Activated CD4-positive, alpha-beta memory T cell treated with anti-CD3 and anti-CD28 coated beads, Interleukin-2, amount 10 ng/mL, durations not matched to agents 7 days and 5 days (primary cell): ENCODE measurements at regions not wholly inside any gene's neighbourhood (a gene's known extent, or its start where the extent isn't known, plus 50 kb on each side); places are given as distances from the start of the nearest gene placed in this dataset.
A peak's percentile ranks its signal among the peaks of the same experiment; 100 is the strongest.

Source experiments
- CTCF ChIA-PET: fragments of 350-600 bp; sonication (Branson Sonifier 250); formaldehyde crosslinking; loops from one replicate; lab custom pipeline; 2021; ENCODE audit warnings: antibody characterized with exemption, inconsistent platforms; lab: Charles Lee
- POLR2A ChIA-PET: fragments of 350-600 bp; sonication (Branson Sonifier 250); formaldehyde crosslinking; loops from one replicate; lab custom pipeline; 2021; ENCODE audit warnings: antibody characterized with exemption; lab: Charles Lee
- DNase-seq: peaks from one replicate; pipeline ENCODE4 v3.0.0-alpha.2; 2020
- H3K27ac Mint-ChIP-seq: one replicate; pipeline ENCODE4 v1.8.0; 2021; ENCODE audit warnings: mild to moderate bottlenecking, mixed read lengths
- H3K27me3 Mint-ChIP-seq: one replicate; pipeline ENCODE4 v1.8.0; 2021; ENCODE audit warnings: mixed read lengths
- H3K36me3 Mint-ChIP-seq: one replicate; pipeline ENCODE4 v1.8.0; 2021; ENCODE audit warnings: low read depth, mixed read lengths
- H3K4me1 Mint-ChIP-seq: one replicate; pipeline ENCODE4 v1.8.0; 2021; ENCODE audit warnings: mixed read lengths
- H3K4me3 Mint-ChIP-seq: one replicate; pipeline ENCODE4 v1.8.0; 2021; ENCODE audit warnings: mild to moderate bottlenecking, mixed read lengths
- H3K9me3 Mint-ChIP-seq: one replicate; pipeline ENCODE4 v1.8.0; 2021; ENCODE audit warnings: mixed read lengths

DNA sequence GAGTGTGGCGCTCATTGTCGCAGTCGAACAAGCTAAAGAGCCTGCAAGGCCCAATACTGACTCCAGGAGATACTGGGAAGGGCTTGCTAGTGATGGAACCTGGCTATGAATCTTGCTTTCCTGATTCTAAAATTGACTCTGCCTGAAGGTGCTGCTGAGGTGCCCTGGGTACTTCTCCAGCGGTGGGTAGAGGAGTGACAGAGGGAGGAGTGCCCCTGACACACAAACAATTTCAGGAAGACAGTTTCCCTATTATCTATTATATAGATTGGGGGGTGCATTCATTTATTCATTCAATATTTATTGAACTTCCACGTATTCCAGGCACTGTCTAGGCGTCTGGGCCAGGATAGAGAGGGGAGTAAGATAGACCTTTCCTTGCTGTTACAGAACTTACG lies 339.2 kb upstream of the GATB start:
- DNase-seq: peak; percentile 33
- CTCF ChIA-PET: interaction anchor here (0.9 to 2.4 kb wide), 3 partner anchors 10 to 540 kb away, joined by 3 to 6 read pairs (median 4); no protein-coding TSS in a partner anchor
- H3K4me3 Mint-ChIP-seq: peak overlapping the region; percentile 66
- H3K27me3 Mint-ChIP-seq: no peaks in the 10 kb centered on the region
- peaks cover 24% of the 10 kb centered on the region for H3K36me3 Mint-ChIP-seq
- H3K9me3 Mint-ChIP-seq: no peaks in the 10 kb centered on the region
- POLR2A ChIA-PET: interaction anchor here (0.8 to 3.0 kb wide), 17 partner anchors 9 to 680 kb away, joined by 3 to 29 read pairs (median 5); partner anchors contain the start of genes ARFIP1, FBXW7 and TIGD4
- peak overlapping the region; percentile 100 for H3K27ac Mint-ChIP-seq
- peaks cover 82% of the 10 kb centered on the region for H3K4me1 Mint-ChIP-seq

DNA sequence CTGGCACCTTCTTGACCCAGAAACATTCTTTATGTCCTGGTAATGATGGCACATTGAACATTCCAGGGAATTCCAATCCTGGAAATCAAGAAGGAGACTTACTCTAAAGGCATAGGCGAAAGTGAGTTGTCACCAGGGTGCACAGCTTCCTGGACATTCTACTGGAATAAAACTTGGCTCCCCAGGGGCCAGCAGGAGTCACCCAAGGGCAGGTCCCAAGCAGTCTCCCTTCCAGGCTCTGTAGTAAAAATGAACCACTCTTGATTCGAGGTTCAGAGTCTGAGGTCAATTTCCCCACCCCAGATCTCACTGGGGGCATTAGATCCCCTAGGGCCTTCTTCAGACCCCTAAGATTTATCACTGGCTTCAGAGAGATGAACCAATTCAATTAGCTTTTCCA lies 338.7 kb upstream of the GATB start:
- POLR2A ChIA-PET: interaction anchor here (1.0 to 3.0 kb wide), 7 partner anchors 9 to 437 kb away, joined by 3 to 21 read pairs (median 7); partner anchors contain the start of gene FBXW7

DNA sequence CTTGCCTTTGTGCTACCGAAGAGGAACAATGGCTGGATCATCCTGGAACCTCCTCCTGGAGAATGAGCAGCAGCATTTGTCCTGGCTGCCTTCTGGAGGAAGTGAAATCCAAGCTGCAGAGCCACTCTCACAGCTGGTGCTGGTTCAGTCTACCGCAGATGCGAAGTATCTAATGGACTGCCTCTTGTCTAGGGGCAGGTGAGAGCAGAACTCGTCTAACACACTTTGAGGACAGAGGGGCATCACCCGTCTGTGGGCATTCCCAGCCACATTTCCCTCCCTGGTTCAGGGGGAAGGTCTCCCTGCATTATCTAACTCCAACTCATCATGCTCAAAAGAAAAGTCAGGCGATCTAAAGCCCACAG lies 338.2 kb upstream of the GATB start:
- POLR2A ChIA-PET: interaction anchor here (1.0 to 3.0 kb wide), 3 partner anchors 20 to 437 kb away, joined by 5 to 21 read pairs (median 12); partner anchors contain the start of gene FBXW7
- H3K27ac Mint-ChIP-seq: peak overlapping the region; percentile 100
- H3K9me3 Mint-ChIP-seq: no peaks in the 10 kb centered on the region
- no peak overlapping the region for H3K4me3 Mint-ChIP-seq
- peaks cover 90% of the 10 kb centered on the region for H3K4me1 Mint-ChIP-seq
- H3K36me3 Mint-ChIP-seq: peaks cover 27% of the 10 kb centered on the region
- CTCF ChIA-PET: interaction anchor here (2.4 kb wide), 1 partner anchor 9 kb away, joined by 6 read pairs; no protein-coding TSS in a partner anchor
- no peaks in the 10 kb centered on the region for H3K27me3 Mint-ChIP-seq
- DNase-seq: no peak

More for the DNA sequence above, 338.7 kb upstream of the GATB start:
- Mint-ChIP-seq H3K27me3 (no peaks in the 10 kb centered on the region), H3K27ac (peak overlapping the region; percentile 100), H3K4me3 (no peak overlapping the region), H3K9me3 (no peaks in the 10 kb centered on the region), H3K4me1 (peaks cover 85% of the 10 kb centered on the region), H3K36me3 (peaks cover 24% of the 10 kb centered on the region)
- no peak for DNase-seq
- CTCF ChIA-PET: interaction anchor here (2.4 kb wide), 1 partner anchor 9 kb away, joined by 6 read pairs; no protein-coding TSS in a partner anchor

DNA sequence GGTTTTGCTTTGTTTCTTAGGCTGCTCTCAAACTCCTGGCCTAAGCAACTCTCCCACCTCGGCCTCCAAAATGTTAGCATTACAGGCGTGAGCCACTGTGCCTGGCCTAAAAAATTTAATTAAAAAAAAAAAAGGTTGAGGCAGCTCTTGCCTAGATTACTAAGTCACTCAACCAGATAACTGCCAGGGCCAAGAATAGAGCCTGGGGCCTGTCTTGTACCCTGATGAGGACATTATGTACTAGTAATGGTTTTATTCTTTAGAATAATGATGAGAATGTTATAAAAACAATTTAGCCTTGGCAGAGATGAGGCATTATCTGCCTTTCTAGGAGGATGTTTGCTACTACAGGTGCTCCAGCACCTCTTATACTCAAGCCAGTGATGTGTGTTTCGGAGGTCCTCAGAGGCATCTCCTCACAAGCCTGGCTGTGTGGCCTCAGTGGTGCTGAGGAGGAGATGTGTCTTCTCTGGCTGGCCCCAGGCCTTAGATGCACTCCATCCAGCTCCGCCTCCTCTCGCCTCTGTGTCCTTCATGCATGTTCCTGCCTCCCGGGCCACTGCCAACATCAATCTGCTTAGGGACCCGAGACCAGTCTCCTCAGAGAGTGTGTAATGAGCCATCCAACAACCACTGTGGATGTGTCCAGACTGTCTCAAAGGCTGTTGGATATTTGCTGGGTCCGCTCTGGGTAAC lies 337.7 kb upstream of the GATB start:
- H3K27me3 Mint-ChIP-seq: no peaks in the 10 kb centered on the region
- DNase-seq: no peak
- no peak overlapping the region for H3K4me3 Mint-ChIP-seq
- ChIA-PET POLR2A (no interaction called here), CTCF (interaction anchor here (2.4 kb wide), 1 partner anchor 8 kb away, joined by 6 read pairs; no protein-coding TSS in a partner anchor)
- H3K27ac Mint-ChIP-seq: peak overlapping the region; percentile 100
- H3K4me1 Mint-ChIP-seq: peaks cover 85% of the 10 kb centered on the region
- peaks cover 27% of the 10 kb centered on the region for H3K36me3 Mint-ChIP-seq
- no peaks in the 10 kb centered on the region for H3K9me3 Mint-ChIP-seq

DNA sequence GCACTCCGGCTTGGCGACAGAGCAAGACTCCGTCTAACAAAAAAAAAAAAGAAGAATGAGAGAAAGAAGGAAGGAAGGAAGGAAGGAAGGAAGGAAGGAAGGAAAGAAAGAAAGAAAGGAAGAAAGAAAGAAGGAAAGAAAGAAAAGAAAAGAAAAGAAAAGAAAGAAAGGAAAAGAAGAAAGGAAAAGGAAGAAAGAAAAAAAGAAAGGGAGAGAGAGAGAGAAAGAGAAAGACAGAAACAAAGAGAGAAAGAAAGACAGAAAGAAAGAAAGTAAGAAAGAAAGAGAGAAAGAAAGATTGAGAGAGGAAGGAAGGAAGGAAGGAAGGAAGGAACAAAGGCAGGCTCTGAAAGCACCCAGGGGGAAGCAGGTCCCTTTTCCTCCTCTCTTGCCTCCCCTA lies 336.6 kb upstream of the GATB start:
- ChIA-PET CTCF (no interaction called here), POLR2A (no interaction called here)
- no peak for DNase-seq
- no peaks in the 10 kb centered on the region for H3K27me3 Mint-ChIP-seq
- no peaks in the 10 kb centered on the region for H3K9me3 Mint-ChIP-seq
- H3K36me3 Mint-ChIP-seq: peaks cover 19% of the 10 kb centered on the region
- no peak overlapping the region for H3K4me3 Mint-ChIP-seq
- H3K4me1 Mint-ChIP-seq: peaks cover 75% of the 10 kb centered on the region
- peak overlapping the region; percentile 25 for H3K27ac Mint-ChIP-seq

DNA sequence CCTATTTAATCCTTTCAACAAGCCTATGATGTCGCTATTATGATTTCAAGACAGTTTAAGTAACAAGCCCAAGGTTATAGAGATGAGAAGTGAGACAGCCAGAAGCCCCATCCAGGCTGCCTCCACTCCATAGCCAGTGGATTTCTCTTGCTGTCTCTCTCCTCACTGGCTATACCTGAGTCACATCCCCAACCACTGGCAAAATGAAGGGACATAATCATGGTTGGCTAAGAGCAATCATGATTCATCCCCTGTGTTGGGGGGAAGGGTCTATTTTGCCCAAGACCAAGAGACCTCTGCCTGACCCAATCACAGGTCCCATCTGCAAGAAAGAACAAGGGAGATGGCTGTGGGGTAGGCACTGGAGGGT lies 334.9 kb upstream of the GATB start:
- CTCF ChIA-PET: no interaction called here
- Mint-ChIP-seq H3K4me1 (peaks cover 59% of the 10 kb centered on the region), H3K27ac (no peak overlapping the region), H3K4me3 (no peak overlapping the region), H3K36me3 (peaks cover 11% of the 10 kb centered on the region), H3K27me3 (no peaks in the 10 kb centered on the region), H3K9me3 (no peaks in the 10 kb centered on the region)
- DNase-seq: no peak
- POLR2A ChIA-PET: no interaction called here

DNA sequence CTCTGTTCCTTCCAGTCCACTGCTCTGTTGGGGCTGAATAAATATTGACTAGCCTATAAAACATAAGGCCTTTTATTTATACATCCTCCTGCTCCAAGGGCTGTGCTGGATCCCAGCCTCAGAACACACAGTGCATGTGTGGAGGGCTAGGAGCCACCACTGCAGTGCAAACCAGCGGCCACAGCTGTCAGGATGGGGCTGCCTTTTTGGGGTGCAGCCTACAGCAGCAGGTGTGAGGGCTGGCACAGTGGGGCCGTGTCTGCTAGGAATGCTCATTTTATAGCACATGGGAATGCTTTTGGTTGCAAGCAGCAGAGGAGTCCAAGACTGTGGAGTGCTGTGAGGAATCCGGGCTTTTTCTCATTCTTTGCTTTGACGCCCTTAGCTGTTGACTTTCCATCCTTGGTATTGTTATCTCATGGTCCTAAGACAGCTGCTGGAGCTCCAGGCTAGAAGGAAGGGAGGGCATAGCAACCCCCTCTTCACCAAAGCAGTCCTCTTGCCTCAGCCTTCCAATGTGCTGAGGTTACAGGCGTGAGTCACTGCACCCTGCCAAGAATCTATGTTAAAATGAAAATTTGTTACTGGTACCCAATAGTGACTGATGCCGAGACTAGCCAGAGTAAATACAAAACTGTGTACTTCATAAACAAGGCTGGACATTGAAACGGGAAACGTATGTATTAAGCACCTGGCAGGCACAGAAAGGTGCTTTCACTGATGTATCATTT lies 334.3 kb upstream of the GATB start:
- no peaks in the 10 kb centered on the region for H3K27me3 Mint-ChIP-seq
- no peak for DNase-seq
- ChIA-PET CTCF (no interaction called here), POLR2A (no interaction called here)
- no peak overlapping the region for H3K27ac Mint-ChIP-seq
- no peak overlapping the region for H3K4me3 Mint-ChIP-seq
- H3K9me3 Mint-ChIP-seq: no peaks in the 10 kb centered on the region
- H3K4me1 Mint-ChIP-seq: peaks cover 56% of the 10 kb centered on the region
- peaks cover 11% of the 10 kb centered on the region for H3K36me3 Mint-ChIP-seq

DNA sequence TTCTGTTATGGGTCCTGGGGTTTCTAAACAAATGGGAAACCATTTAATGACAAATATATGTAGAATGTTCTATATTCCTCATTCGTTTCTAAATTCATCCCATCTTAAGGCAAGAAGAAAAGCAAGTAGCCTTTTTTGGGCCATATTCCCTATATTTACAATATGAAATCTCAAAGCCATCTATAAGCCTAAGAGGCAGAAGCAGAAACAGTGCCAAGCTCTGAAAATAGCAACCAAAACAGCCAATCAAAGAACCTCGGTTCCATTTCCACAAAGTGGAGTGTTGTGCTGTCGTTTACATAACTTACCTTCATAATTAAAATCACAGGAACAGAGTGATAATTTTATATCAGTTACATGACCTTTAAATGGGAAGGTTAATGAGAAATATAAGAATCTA lies 330.6 kb upstream of the GATB start:
- Mint-ChIP-seq H3K27ac (no peak overlapping the region), H3K4me1 (peaks cover 33% of the 10 kb centered on the region), H3K4me3 (no peak overlapping the region), H3K27me3 (no peaks in the 10 kb centered on the region), H3K36me3 (peaks cover 4% of the 10 kb centered on the region), H3K9me3 (no peaks in the 10 kb centered on the region)
- POLR2A ChIA-PET: interaction anchor here (1.2 kb wide), 1 partner anchor 9 kb away, joined by 7 read pairs; no protein-coding TSS in a partner anchor
- CTCF ChIA-PET: no interaction called here
- no peak for DNase-seq

DNA sequence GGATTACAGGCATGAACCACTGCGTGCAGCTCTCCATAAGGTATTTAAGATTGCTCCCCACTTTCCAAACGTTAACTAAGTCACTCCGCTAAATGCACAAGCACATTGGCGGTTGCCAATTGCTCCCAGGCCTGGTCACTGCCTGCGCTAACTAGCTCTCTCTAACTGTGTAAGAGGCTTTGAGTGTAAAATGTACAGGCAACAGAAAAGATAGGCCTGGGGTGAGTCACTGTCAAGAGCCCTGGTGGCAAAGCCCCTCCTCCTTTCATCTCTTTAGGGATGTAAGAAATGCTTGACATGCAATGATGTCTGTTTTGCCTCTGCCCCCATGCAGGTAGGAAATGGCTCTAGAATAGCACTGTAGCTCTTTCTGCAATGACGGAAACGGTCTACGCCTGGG lies 329.7 kb upstream of the GATB start:
- Mint-ChIP-seq H3K4me1 (peaks cover 25% of the 10 kb centered on the region), H3K27ac (no peak overlapping the region), H3K4me3 (no peak overlapping the region), H3K27me3 (no peaks in the 10 kb centered on the region), H3K36me3 (peaks cover 4% of the 10 kb centered on the region), H3K9me3 (no peaks in the 10 kb centered on the region)
- CTCF ChIA-PET: interaction anchor here (1.4 kb wide), 1 partner anchor 9 kb away, joined by 6 read pairs; no protein-coding TSS in a partner anchor
- POLR2A ChIA-PET: interaction anchor here (1.2 kb wide), 1 partner anchor 10 kb away, joined by 7 read pairs; no protein-coding TSS in a partner anchor
- no peak for DNase-seq

DNA sequence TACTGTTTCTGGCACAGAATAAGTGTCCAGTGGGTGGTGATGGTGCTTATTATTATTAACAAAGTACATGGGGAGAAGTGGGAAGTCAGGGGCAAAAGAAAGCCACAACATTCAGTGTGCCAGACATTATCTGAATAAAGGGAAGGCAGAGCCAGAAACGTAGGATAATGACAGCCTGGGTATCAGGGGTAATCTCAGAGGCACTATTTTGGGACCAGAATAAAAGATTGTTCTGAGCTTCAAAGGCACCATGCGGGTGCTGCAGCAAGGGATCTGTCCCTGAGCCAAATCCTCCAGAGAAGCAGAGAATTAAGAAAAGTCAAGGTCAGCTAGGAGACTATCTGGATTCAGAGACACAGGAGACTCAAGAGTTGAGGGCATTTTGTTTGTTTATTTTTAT lies 328.8 kb upstream of the GATB start:
- H3K36me3 Mint-ChIP-seq: peaks cover 4% of the 10 kb centered on the region
- CTCF ChIA-PET: interaction anchor here (1.4 kb wide), 1 partner anchor 10 kb away, joined by 6 read pairs; no protein-coding TSS in a partner anchor
- H3K27me3 Mint-ChIP-seq: no peaks in the 10 kb centered on the region
- H3K27ac Mint-ChIP-seq: no peak overlapping the region
- H3K9me3 Mint-ChIP-seq: no peaks in the 10 kb centered on the region
- peaks cover 17% of the 10 kb centered on the region for H3K4me1 Mint-ChIP-seq
- no peak overlapping the region for H3K4me3 Mint-ChIP-seq
- no peak for DNase-seq
- POLR2A ChIA-PET: interaction anchor here (0.8 kb wide), 1 partner anchor 11 kb away, joined by 3 read pairs; no protein-coding TSS in a partner anchor

DNA sequence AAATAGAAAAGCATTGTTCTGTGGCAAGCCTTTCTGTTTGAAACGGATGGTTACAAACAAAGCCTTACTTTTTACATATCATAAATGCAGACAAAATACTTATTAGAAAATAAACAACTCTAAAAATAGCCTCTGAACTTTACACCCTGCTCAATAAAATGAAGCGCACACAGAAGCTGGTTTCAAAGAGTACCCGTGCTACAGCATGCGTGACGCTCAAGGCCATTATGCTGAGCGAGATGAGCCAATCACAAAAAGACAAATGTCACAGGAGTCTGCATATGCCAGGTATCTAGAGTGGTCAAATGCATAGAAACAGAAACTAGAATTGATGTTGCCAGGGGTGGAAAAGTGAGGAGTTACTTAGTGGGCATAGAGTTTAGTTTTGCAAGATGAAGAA lies 326.5 kb upstream of the GATB start:
- H3K27me3 Mint-ChIP-seq: no peaks in the 10 kb centered on the region
- no peaks in the 10 kb centered on the region for H3K9me3 Mint-ChIP-seq
- no peak overlapping the region for H3K4me3 Mint-ChIP-seq
- H3K36me3 Mint-ChIP-seq: no peaks in the 10 kb centered on the region
- POLR2A ChIA-PET: interaction anchor here (2.4 kb wide), 1 partner anchor 13 kb away, joined by 11 read pairs; no protein-coding TSS in a partner anchor
- CTCF ChIA-PET: no interaction called here
- peaks cover 12% of the 10 kb centered on the region for H3K4me1 Mint-ChIP-seq
- H3K27ac Mint-ChIP-seq: no peak overlapping the region
- no peak for DNase-seq

DNA sequence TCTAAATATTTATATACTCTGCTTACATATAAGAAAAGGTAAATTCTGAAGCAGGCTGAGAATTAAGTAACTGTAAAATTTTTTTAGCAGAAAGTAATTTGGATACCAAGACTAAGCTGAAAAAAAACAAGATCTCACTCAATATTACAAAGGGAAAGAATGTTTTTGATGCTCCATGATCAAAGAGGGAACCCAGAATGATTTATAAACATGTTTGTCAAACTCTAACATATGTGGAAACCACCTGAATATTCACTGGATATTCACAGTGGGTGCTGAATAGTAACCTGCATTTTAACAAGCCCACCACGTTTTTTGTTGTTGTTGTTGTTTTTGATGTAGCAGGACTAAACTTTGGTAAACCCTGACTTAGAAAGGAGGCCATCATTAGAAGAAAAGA lies 324.9 kb upstream of the GATB start:
- peaks cover 4% of the 10 kb centered on the region for H3K36me3 Mint-ChIP-seq
- H3K27ac Mint-ChIP-seq: no peak overlapping the region
- peaks cover 21% of the 10 kb centered on the region for H3K4me1 Mint-ChIP-seq
- DNase-seq: no peak
- H3K9me3 Mint-ChIP-seq: no peaks in the 10 kb centered on the region
- ChIA-PET CTCF (no interaction called here), POLR2A (interaction anchor here (1.0 kb wide), 1 partner anchor 15 kb away, joined by 3 read pairs; no protein-coding TSS in a partner anchor)
- H3K27me3 Mint-ChIP-seq: no peaks in the 10 kb centered on the region
- H3K4me3 Mint-ChIP-seq: no peak overlapping the region

DNA sequence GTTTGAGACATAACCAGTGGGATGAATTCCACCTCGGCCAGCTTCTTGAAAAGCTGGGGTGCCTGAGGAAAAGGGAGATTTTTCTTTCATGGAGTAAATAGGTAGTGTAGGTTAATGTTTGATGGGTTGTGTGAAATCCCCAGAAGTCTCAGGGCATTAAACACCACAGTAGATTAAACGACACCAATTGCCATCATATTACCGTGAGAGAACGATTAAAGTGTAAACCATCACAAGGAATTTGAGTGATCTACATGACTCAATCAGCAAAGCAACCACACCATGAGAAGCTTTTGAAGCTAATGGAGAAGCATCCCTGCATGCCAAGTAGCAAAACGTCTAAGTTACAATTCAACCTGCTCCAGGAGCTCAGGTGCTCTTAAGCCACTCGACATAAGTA lies 322.5 kb upstream of the GATB start:
- Mint-ChIP-seq H3K27ac (no peak overlapping the region), H3K9me3 (no peaks in the 10 kb centered on the region), H3K36me3 (peaks cover 10% of the 10 kb centered on the region), H3K4me3 (no peak overlapping the region), H3K27me3 (no peaks in the 10 kb centered on the region), H3K4me1 (peaks cover 28% of the 10 kb centered on the region)
- ChIA-PET POLR2A (no interaction called here), CTCF (no interaction called here)
- DNase-seq: no peak
